Endothelial cell of umbilical vein (primary cell): ENCODE measurements at regions not wholly inside any gene's neighbourhood (a gene's known extent, or its start where the extent isn't known, plus 50 kb on each side); places are given as distances from the start of the nearest gene placed in this dataset.

ENCODE experiments used
- BruUV-seq: library from RNA; stranded (reverse); fragments of 400-500 nt; replicated peaks from 2 replicates; lab custom pipeline; 2021; lab: Mats Ljungman, UMichigan
- CTCF ChIA-PET: fragments of 300-600, 350-600 bp; sonication (Branson Sonifier 250); formaldehyde crosslinking; loops from one replicate; lab custom pipeline; 2021; ENCODE audit warnings: antibody characterized with exemption, inconsistent platforms; lab: Charles Lee
- POLR2A ChIA-PET: fragments of 300-600, 350-600 bp; sonication (Branson Sonifier 250); formaldehyde crosslinking; loops from one replicate; lab custom pipeline; 2021; ENCODE audit warnings: antibody characterized with exemption, inconsistent platforms; lab: Charles Lee
- DNase-seq: peaks from one replicate; pipeline ENCODE4 v3.0.0-alpha.2; 2011; ENCODE audit warnings: low read depth, low spot score
- FAIRE-seq: peaks from 2 replicates; lab custom pipeline; 2011; peaks lifted over from hg19 to GRCh38; lab: Jason Lieb, UNC
- H2AFZ ChIP-seq: 2 replicates; pipeline ENCODE4 v1.6.0; 2012; ENCODE audit warnings: low read depth, low read length, control low read depth, inconsistent platforms
- H3K27ac ChIP-seq: 2 replicates; pipeline ENCODE4 v1.5.1; 2011; ENCODE audit warnings: low read depth, mild to moderate bottlenecking, control low read depth, low read length, moderate library complexity; ENCODE audit not compliant: insufficient read depth
- H3K27me3 ChIP-seq, 2 experiments: 2 replicates each; pipeline versions ENCODE4 v1.6.0 to v1.6.1; 2011; ENCODE audit warnings: low read length in 2 of 2, mixed read lengths in 1 of 2; ENCODE audit not compliant: control insufficient read depth in 2 of 2, insufficient read depth in 2 of 2
- H3K36me3 ChIP-seq, 2 experiments: 2 replicates in 1 of 2; 3 replicates in 1 of 2; pipeline ENCODE4 v1.5.1; 2011; ENCODE audit warnings: low read length in 2 of 2, mild to moderate bottlenecking in 1 of 2, moderate library complexity in 1 of 2; ENCODE audit not compliant: control insufficient read depth in 2 of 2, insufficient read depth in 2 of 2; ENCODE audit errors: extremely low read depth in 1 of 2
- H3K4me1 ChIP-seq: 3 replicates; pipeline ENCODE4 v1.5.1; 2011; ENCODE audit warnings: mild to moderate bottlenecking, low read length; ENCODE audit not compliant: control insufficient read depth, insufficient read depth; ENCODE audit errors: extremely low read depth
- H3K4me2 ChIP-seq: 2 replicates; pipeline ENCODE4 v1.6.1; 2011; ENCODE audit warnings: low read length, control low read depth, mixed read lengths; ENCODE audit not compliant: insufficient read depth
- H3K4me3 ChIP-seq, 3 experiments: fragments of 200-600 bp in 1 of 3; sonication (generic), shearing (Covaris generic) in 1 of 3; replicated peaks in 1 of 3; 2 replicates each; pipeline ENCODE4 v1.5.1; 2011 to 2016; ENCODE audit warnings: control low read depth in 3 of 3, low read length in 3 of 3, mild to moderate bottlenecking in 2 of 3, inconsistent platforms in 1 of 3, low read depth in 1 of 3, moderate library complexity in 1 of 3; ENCODE audit not compliant: insufficient read depth in 1 of 3
- H3K79me2 ChIP-seq: 2 replicates; pipeline ENCODE4 v1.6.0; 2012; ENCODE audit warnings: low read length, inconsistent platforms; ENCODE audit not compliant: control insufficient read depth, insufficient read depth
- H3K9ac ChIP-seq: replicated peaks from 2 replicates; pipeline ENCODE3; 2011; ENCODE audit warnings: low read length, control low read depth; ENCODE audit not compliant: insufficient read depth; ENCODE audit errors: extremely low read depth
- H3K9me1 ChIP-seq: replicated peaks from 3 replicates; pipeline ENCODE4 v1.6.0; 2011; ENCODE audit warnings: mild to moderate bottlenecking, low read length; ENCODE audit not compliant: control insufficient read depth, insufficient read depth; ENCODE audit errors: extremely low read depth
- H3K9me3 ChIP-seq: replicated peaks from 2 replicates; pipeline ENCODE4 v1.5.1; 2012; ENCODE audit warnings: low read length, inconsistent platforms; ENCODE audit not compliant: control insufficient read depth, insufficient read depth
- H4K20me1 ChIP-seq: replicated peaks from 2 replicates; pipeline ENCODE3; 2011; ENCODE audit warnings: mild to moderate bottlenecking, low read length; ENCODE audit not compliant: control insufficient read depth, insufficient read depth; ENCODE audit errors: extremely low read depth
- CTCF ChIP-seq, 2 donors: IDR thresholded peaks; 1 replicate in 1 of 2; 2 replicates in 1 of 2; pipeline ENCODE4 v1.5.1; 2011; ENCODE audit warnings: low read length in 2 of 2, mild to moderate bottlenecking in 2 of 2, moderate library complexity in 2 of 2, control low read depth in 1 of 2, inconsistent platforms in 1 of 2, low read depth in 1 of 2; ENCODE audit not compliant: insufficient read depth in 1 of 2; ENCODE audit errors: extremely low read depth in 1 of 2
- EZH2 ChIP-seq: IDR thresholded peaks from 2 replicates; pipeline ENCODE4 v1.6.1; 2012; ENCODE audit warnings: borderline replicate concordance, low read depth, mild to moderate bottlenecking, moderate library complexity, low read length, inconsistent platforms; ENCODE audit not compliant: severe bottlenecking
- FOS ChIP-seq: IDR thresholded peaks from 2 replicates; pipeline ENCODE4 v1.6.1; 2011; ENCODE audit warnings: mild to moderate bottlenecking, low read length, moderate library complexity, borderline replicate concordance; ENCODE audit not compliant: insufficient read depth
- GATA2 ChIP-seq: IDR thresholded peaks from 2 replicates; pipeline ENCODE4 v1.7.0; 2011; ENCODE audit warnings: low read depth, mild to moderate bottlenecking, moderate library complexity, mixed read lengths, low read length; ENCODE audit not compliant: insufficient read length, insufficient read depth
- JUN ChIP-seq: IDR thresholded peaks from 2 replicates; pipeline ENCODE4 v1.6.1; 2011; ENCODE audit warnings: borderline replicate concordance, low read depth; ENCODE audit not compliant: insufficient read length, insufficient read depth
- MYC ChIP-seq: IDR thresholded peaks from one replicate; pipeline ENCODE4 v1.6.1; 2011; ENCODE audit warnings: mild to moderate bottlenecking, low read depth, low read length
- POLR2A ChIP-seq: IDR thresholded peaks from 2 replicates; pipeline ENCODE4 v1.6.1; 2012; ENCODE audit warnings: low read depth, mild to moderate bottlenecking, control low read depth, low read length
- POLR2AphosphoS5 ChIP-seq: IDR thresholded peaks from 2 replicates; pipeline ENCODE4 v1.6.1; 2012; ENCODE audit warnings: low read depth, mild to moderate bottlenecking, control low read depth, low read length, moderate library complexity; ENCODE audit not compliant: insufficient read depth
- dilution Hi-C: fragments of 300-500 bp; cut with MboI; formaldehyde crosslinking; loops from one replicate; pipeline ENCODE4 v1.15.0; 2019; ENCODE audit warnings: low sequenced_read_pairs; ENCODE audit not compliant: extremely low pct_ligation_motif_present
- intact Hi-C: fragments of 100-400 bp; cut with micrococcal nuclease; formaldehyde crosslinking; loops from one replicate; pipeline ENCODE4 v1.10.0; 2022
- TF ChIP-seq, protein P1 (sequence below): IDR thresholded peaks from 2 replicates; pipeline ENCODE4 v1.6.1; 2011; ENCODE audit not compliant: insufficient read depth, insufficient read length

GRCh38 chr18:44356566-44357157 is 324.0 kb upstream of the SETBP1 start:
- TF ChIP-seq CTCF (IDR thresholded peaks at IDR 0.05; ENCODE audit: extremely low read depth in 1 of 2, insufficient read depth in 1 of 2, low read depth in 1 of 2, low read length in 2 of 2): no peak
- no peak for TF ChIP-seq EZH2
- no peak for TF ChIP-seq GATA2
- TF ChIP-seq JUN: no peak
- TF ChIP-seq POLR2AphosphoS5: no peak
- H3K4me2 ChIP-seq: no peak overlapping the region
- no TSS peak for BruUV-seq
- H3K27me3 ChIP-seq: no peaks in the 10 kb centered on the region
- CTCF ChIA-PET: no interaction called here
- H4K20me1 ChIP-seq: no peaks in the 10 kb centered on the region
- no peaks in the 10 kb centered on the region for H3K36me3 ChIP-seq
- H3K9me1 ChIP-seq: no peaks in the 10 kb centered on the region
- intact Hi-C loops: no loop called here
- DNase-seq (no peak), FAIRE-seq (no peak)
- no peak overlapping the region for H3K4me3 ChIP-seq
- H3K9ac ChIP-seq: no peak overlapping the region
- no peaks in the 10 kb centered on the region for H3K79me2 ChIP-seq
- dilution Hi-C loops: no loop called here
- no peaks in the 10 kb centered on the region for H3K4me1 ChIP-seq
- POLR2A ChIA-PET: no interaction called here
- no peaks in the 10 kb centered on the region for H3K9me3 ChIP-seq
- no peak overlapping the region for H3K27ac ChIP-seq
- no peak overlapping the region for H2AFZ ChIP-seq

DNA sequence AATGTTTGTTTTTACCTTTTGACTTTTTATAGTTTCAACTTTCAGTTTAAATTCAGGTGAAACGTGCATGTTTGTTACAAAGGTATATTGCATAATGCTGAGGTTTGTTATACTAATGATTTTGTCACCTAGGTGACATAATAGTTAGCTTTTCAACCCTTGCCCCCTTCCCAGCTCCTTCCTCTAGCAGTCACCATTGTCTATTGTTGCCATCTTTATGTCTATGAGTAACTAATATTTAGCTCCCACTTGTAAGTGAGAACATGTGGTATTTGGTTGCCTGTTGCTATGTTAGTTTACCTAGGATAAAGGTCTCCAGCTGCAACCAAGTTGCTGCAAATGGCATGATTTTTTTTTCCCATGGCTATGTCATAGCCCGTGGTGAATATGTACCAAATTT is 322.3 kb upstream of the SETBP1 start:
- no peak overlapping the region for H3K4me3 ChIP-seq

More for the DNA sequence above, 322.3 kb upstream of the SETBP1 start:
- Histone ChIP-seq H2AFZ (no peak overlapping the region), H3K9me1 (no peaks in the 10 kb centered on the region), H3K36me3 (no peaks in the 10 kb centered on the region), H3K4me2 (no peak overlapping the region), H3K79me2 (no peaks in the 10 kb centered on the region), H3K27ac (no peak overlapping the region), H3K9me3 (no peaks in the 10 kb centered on the region), H3K9ac (no peak overlapping the region), H3K4me1 (no peaks in the 10 kb centered on the region), H3K27me3 (no peaks in the 10 kb centered on the region), H4K20me1 (no peaks in the 10 kb centered on the region)
- no TSS peak for BruUV-seq
- intact Hi-C loops (no loop called here), dilution Hi-C loops (no loop called here)
- FAIRE-seq (no peak), DNase-seq (no peak)
- TF ChIP-seq EZH2 (no peak), MYC (no peak), FOS (no peak), CTCF (IDR thresholded peaks at IDR 0.05; ENCODE audit: extremely low read depth in 1 of 2, insufficient read depth in 1 of 2, low read depth in 1 of 2, low read length in 2 of 2) (no peak), GATA2 (no peak), JUN (no peak), POLR2AphosphoS5 (no peak), POLR2A (no peak)
- TF ChIP-seq, protein P1, sequence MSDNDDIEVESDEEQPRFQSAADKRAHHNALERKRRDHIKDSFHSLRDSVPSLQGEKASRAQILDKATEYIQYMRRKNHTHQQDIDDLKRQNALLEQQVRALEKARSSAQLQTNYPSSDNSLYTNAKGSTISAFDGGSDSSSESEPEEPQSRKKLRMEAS: no peak
- ChIA-PET POLR2A (no interaction called here), CTCF (no interaction called here)
